OCI-LY1 (cell line): ENCODE measurements at regions not wholly inside any gene's neighbourhood (a gene's known extent, or its start where the extent isn't known, plus 50 kb on each side); places are given as distances from the start of the nearest gene placed in this dataset.

Experiments
- H2AFZ ChIP-seq: fragments of 200-600 bp; sonication (generic), shearing (Covaris generic); 2 replicates; pipeline ENCODE4 v1.6.0; 2014; ENCODE audit warnings: antibody characterized with exemption, mild to moderate bottlenecking, low read length
- H3F3A ChIP-seq: fragments of 200-600 bp; sonication (generic), shearing (Covaris generic); 2 replicates; pipeline ENCODE4 v1.6.0; 2014; ENCODE audit warnings: mild to moderate bottlenecking, antibody characterized with exemption, low read length, moderate library complexity; ENCODE audit not compliant: insufficient read depth
- H3K27ac ChIP-seq: fragments of 200-600 bp; sonication (generic); 2 replicates; pipeline ENCODE4 v1.5.1; 2014; ENCODE audit warnings: low read length, mixed run types, mild to moderate bottlenecking, low read depth; ENCODE audit not compliant: poor library complexity, severe bottlenecking
- H3K27me3 ChIP-seq: fragments of 200-600 bp; sonication (generic); 2 replicates; pipeline ENCODE4 v1.6.0; 2014; ENCODE audit warnings: antibody characterized with exemption, mild to moderate bottlenecking, low read length, moderate library complexity; ENCODE audit not compliant: insufficient read depth
- H3K36me3 ChIP-seq: fragments of 200-600 bp; sonication (generic); 2 replicates; pipeline ENCODE4 v1.6.1; 2014; ENCODE audit warnings: mild to moderate bottlenecking, antibody characterized with exemption, low read length, moderate library complexity, mixed read lengths; ENCODE audit not compliant: insufficient read depth
- H3K4me1 ChIP-seq: fragments of 200-600 bp; sonication (generic); 2 replicates; pipeline ENCODE4 v1.5.1; 2014; ENCODE audit warnings: mild to moderate bottlenecking, low read length, moderate library complexity; ENCODE audit not compliant: insufficient read depth, severe bottlenecking
- H3K4me2 ChIP-seq: fragments of 200-600 bp; sonication (generic), shearing (Covaris generic); 2 replicates; pipeline ENCODE4 v1.6.1; 2014; ENCODE audit warnings: low read length
- H3K4me3 ChIP-seq: fragments of 200-600 bp; sonication (generic); 2 replicates; pipeline ENCODE4 v1.5.1; 2014; ENCODE audit warnings: low read length, low read depth, mild to moderate bottlenecking, mixed read lengths; ENCODE audit not compliant: poor library complexity, severe bottlenecking
- H3K79me2 ChIP-seq: fragments of 200-600 bp; shearing (Covaris generic); 2 replicates; pipeline ENCODE4 v1.6.1; 2016; ENCODE audit warnings: mixed run types, low read length, mixed read lengths; ENCODE audit not compliant: insufficient read depth
- H3K9ac ChIP-seq: fragments of 200-600 bp; sonication (generic), shearing (Covaris generic); 2 replicates; pipeline ENCODE4 v1.6.1; 2014; ENCODE audit warnings: mild to moderate bottlenecking, low read length, mixed read lengths
- H3K9me2 ChIP-seq: fragments of 200-600 bp; sonication (generic), shearing (Covaris generic); 2 replicates; pipeline ENCODE4 v1.6.1; 2014; ENCODE audit warnings: low read depth, mild to moderate bottlenecking, low read length, mixed read lengths
- H3K9me3 ChIP-seq: fragments of 200-600 bp; shearing (Covaris generic); 2 replicates; pipeline ENCODE4 v1.6.1; 2014; ENCODE audit warnings: low read length, mixed read lengths
- H4K20me1 ChIP-seq: fragments of 200-600 bp; sonication (generic), shearing (Covaris generic); 2 replicates; pipeline ENCODE4 v1.6.0; 2016; ENCODE audit warnings: mild to moderate bottlenecking, low read length; ENCODE audit not compliant: insufficient read depth
- CTCF ChIP-seq: fragments of 200-600 bp; sonication (generic), shearing (Covaris generic); IDR thresholded peaks from 2 replicates; pipeline ENCODE4 v1.5.1; 2017; ENCODE audit warnings: mild to moderate bottlenecking, antibody characterized with exemption, low read length, moderate library complexity, mixed read lengths
- EZH2 ChIP-seq: fragments of 200-600 bp; sonication (generic), shearing (Covaris generic); IDR thresholded peaks from 2 replicates; pipeline ENCODE4 v1.8.0; 2017; ENCODE audit warnings: borderline replicate concordance, mixed run types, mild to moderate bottlenecking, antibody characterized with exemption, low read length, moderate library complexity, mixed read lengths

GRCh38 chr1:209354111-209354839 is 229.2 kb upstream of the CAMK1G start:
- Histone ChIP-seq H3K9me3 (no peaks in the 10 kb centered on the region), H3K9me2 (no peaks in the 10 kb centered on the region), H2AFZ (no peak overlapping the region), H3F3A (no peaks in the 10 kb centered on the region), H3K27ac (no peak overlapping the region), H4K20me1 (no peaks in the 10 kb centered on the region), H3K4me2 (no peak overlapping the region), H3K36me3 (no peaks in the 10 kb centered on the region), H3K79me2 (no peaks in the 10 kb centered on the region), H3K4me1 (no peaks in the 10 kb centered on the region), H3K4me3 (no peak overlapping the region), H3K27me3 (no peaks in the 10 kb centered on the region), H3K9ac (no peak overlapping the region)
- TF ChIP-seq EZH2 (no peak), CTCF (peak; percentile 79)

- Histone ChIP-seq H3K9me3 (no peaks in the 10 kb centered on the region), H3K4me1 (no peaks in the 10 kb centered on the region), H3K9ac (no peak overlapping the region), H3K4me3 (no peak overlapping the region), H3K9me2 (no peaks in the 10 kb centered on the region), H4K20me1 (no peaks in the 10 kb centered on the region), H3K36me3 (no peaks in the 10 kb centered on the region), H3K27me3 (no peaks in the 10 kb centered on the region), H2AFZ (no peak overlapping the region), H3K27ac (no peak overlapping the region), H3K79me2 (no peaks in the 10 kb centered on the region), H3K4me2 (no peak overlapping the region), H3F3A (no peaks in the 10 kb centered on the region)
- TF ChIP-seq CTCF (no peak), EZH2 (no peak)
These were observed 228.7 kb upstream of the CAMK1G start for GRCh38 chr1:209354840-209355165.

- no peak overlapping the region for H3K9ac ChIP-seq
- no peaks in the 10 kb centered on the region for H3K9me2 ChIP-seq
- no peak overlapping the region for H2AFZ ChIP-seq
- H3K4me3 ChIP-seq, result no peak overlapping the region
- no peaks in the 10 kb centered on the region for H3F3A ChIP-seq
- H3K4me2 ChIP-seq, result no peak overlapping the region
- H3K27ac ChIP-seq, result no peak overlapping the region
- H3K36me3 ChIP-seq, result no peaks in the 10 kb centered on the region
- no peaks in the 10 kb centered on the region for H3K9me3 ChIP-seq
- no peak for TF ChIP-seq CTCF
- no peak for TF ChIP-seq EZH2
- no peaks in the 10 kb centered on the region for H3K79me2 ChIP-seq
- no peaks in the 10 kb centered on the region for H3K4me1 ChIP-seq
- H4K20me1 ChIP-seq, result no peaks in the 10 kb centered on the region
- H3K27me3 ChIP-seq, result no peaks in the 10 kb centered on the region
These were observed 228.1 kb upstream of the CAMK1G start for GRCh38 chr1:209355415-209355814.
